ENCODE measurements at regions not wholly inside any gene's neighbourhood (a gene's known extent, or its start where the extent isn't known, plus 50 kb on each side); places are given as distances from the start of the nearest gene placed in this dataset.
"Not testable (repeated sequence)": the region's sequence is repeated elsewhere in the genome, so short reads cannot be mapped to it uniquely, and the experiment has no call there.

GRCh38 chrX:144154474-144154873, 270.6 kb downstream of the UBE2NL start:
- 97% methylated on average over 3 of the region's 5 CpGs; no CpG with 5 or more reads in 1 of the 2 experiments for WGBS, 2 experiments (ENCODE audit: extremely low coverage in 1 of 2, insufficient coverage in 1 of 2, insufficient read length in 1 of 2, insufficient replicate concordance in 2 of 2, low coverage in 1 of 2, low lambda C conversion rate in 2 of 2, missing lambda C conversion rate in 1 of 2)
- H3K23ac ChIP-seq (ENCODE audit: insufficient read length); H3K79me1 ChIP-seq (ENCODE audit: low read depth, low read length); H2BK20ac ChIP-seq (ENCODE audit: low read length); H3K9ac ChIP-seq (replicated peaks in 1 of 4; ENCODE audit: extremely low read depth in 1 of 4, low read depth in 3 of 4, low read length in 3 of 4); H3K4me2 ChIP-seq (ENCODE audit: insufficient read depth in 1 of 2, low read depth in 2 of 2, low read length in 2 of 2); H2BK5ac ChIP-seq (ENCODE audit: low read depth, low read length); H3K9me3 ChIP-seq (ENCODE audit: insufficient read depth in 2 of 2, low read depth in 1 of 2, low read length in 1 of 2); H3K36me3 ChIP-seq (ENCODE audit: control insufficient read depth in 2 of 4, insufficient read depth in 4 of 4, low read length in 3 of 4); H3K4me3 ChIP-seq (ENCODE audit: extremely low read depth in 1 of 4, insufficient read depth in 2 of 4, low read depth in 3 of 4, low read length in 4 of 4); H4K5ac ChIP-seq (ENCODE audit: insufficient read length, low read depth, low read length); H2AFZ ChIP-seq (ENCODE audit: low read length); H3K18ac ChIP-seq (ENCODE audit: extremely low read depth, low read length); H4K20me1 ChIP-seq (replicated peaks in 1 of 2; ENCODE audit: control insufficient read depth in 1 of 2, insufficient read depth in 2 of 2, low read length in 2 of 2); H4K8ac ChIP-seq (ENCODE audit: extremely low read depth, insufficient read depth, low read length); CTCF ChIA-PET (ENCODE audit: partially characterized antibody); H3K27me3 ChIP-seq (replicated peaks in 1 of 4; ENCODE audit: control insufficient read depth in 3 of 4, extremely low read depth in 1 of 4, insufficient read depth in 3 of 4, low read length in 3 of 4); H3K23me2 ChIP-seq (ENCODE audit: low read depth, low read length); H2AK5ac ChIP-seq (ENCODE audit: low read depth, low read length); H2BK15ac ChIP-seq (ENCODE audit: low read length); H3K79me2 ChIP-seq (ENCODE audit: control insufficient read depth in 1 of 2, insufficient read depth in 2 of 2, low read length in 2 of 2); DNase-seq (ENCODE audit: low read depth in 1 of 2, low spot score in 2 of 2); H3K4me1 ChIP-seq (replicated peaks in 1 of 4; ENCODE audit: control insufficient read depth in 3 of 4, insufficient read depth in 4 of 4, low read length in 3 of 4); H3K27ac ChIP-seq (ENCODE audit: low read depth, low read length); H3K14ac ChIP-seq (ENCODE audit: insufficient read length); POLR2A ChIA-PET (ENCODE audit: partially characterized antibody); H4K91ac ChIP-seq (replicated peaks; ENCODE audit: insufficient read length, low read length); H2BK120ac ChIP-seq (replicated peaks; ENCODE audit: low read depth, low read length); H2BK12ac ChIP-seq (ENCODE audit: low read depth, low read length); H3K56ac ChIP-seq (replicated peaks; ENCODE audit: insufficient read length, low read depth, low read length); H3K4ac ChIP-seq (replicated peaks; ENCODE audit: insufficient read length, low read depth, low read length); FAIRE-seq: not testable (repeated sequence)

GRCh38 chrX:144185197-144185596, 301.3 kb downstream of the UBE2NL start:
- H3K9me3 ChIP-seq (ENCODE audit: insufficient read depth in 2 of 2, low read depth in 1 of 2, low read length in 1 of 2); H3K9ac ChIP-seq (replicated peaks in 1 of 4; ENCODE audit: extremely low read depth in 1 of 4, low read depth in 3 of 4, low read length in 3 of 4); H4K5ac ChIP-seq (ENCODE audit: insufficient read length, low read depth, low read length); H3K4ac ChIP-seq (replicated peaks; ENCODE audit: insufficient read length, low read depth, low read length); FAIRE-seq; H2AK5ac ChIP-seq (ENCODE audit: low read depth, low read length); H3K27me3 ChIP-seq (replicated peaks in 1 of 4; ENCODE audit: control insufficient read depth in 3 of 4, extremely low read depth in 1 of 4, insufficient read depth in 3 of 4, low read length in 3 of 4); H3K14ac ChIP-seq (ENCODE audit: insufficient read length); H3K23ac ChIP-seq (ENCODE audit: insufficient read length); H3K4me1 ChIP-seq (replicated peaks in 1 of 4; ENCODE audit: control insufficient read depth in 3 of 4, insufficient read depth in 4 of 4, low read length in 3 of 4); H4K8ac ChIP-seq (ENCODE audit: extremely low read depth, insufficient read depth, low read length); H4K91ac ChIP-seq (replicated peaks; ENCODE audit: insufficient read length, low read length); H2BK120ac ChIP-seq (replicated peaks; ENCODE audit: low read depth, low read length); POLR2A ChIA-PET (ENCODE audit: partially characterized antibody); H2BK5ac ChIP-seq (ENCODE audit: low read depth, low read length); H2AFZ ChIP-seq (ENCODE audit: low read length); H3K79me2 ChIP-seq (ENCODE audit: control insufficient read depth in 1 of 2, insufficient read depth in 2 of 2, low read length in 2 of 2); H2BK15ac ChIP-seq (ENCODE audit: low read length); H3K36me3 ChIP-seq (ENCODE audit: control insufficient read depth in 2 of 4, insufficient read depth in 4 of 4, low read length in 3 of 4); H2BK20ac ChIP-seq (ENCODE audit: low read length); H3K4me2 ChIP-seq (ENCODE audit: insufficient read depth in 1 of 2, low read depth in 2 of 2, low read length in 2 of 2); H3K23me2 ChIP-seq (ENCODE audit: low read depth, low read length); CTCF ChIA-PET (ENCODE audit: partially characterized antibody); H3K79me1 ChIP-seq (ENCODE audit: low read depth, low read length); H3K4me3 ChIP-seq (ENCODE audit: extremely low read depth in 1 of 4, insufficient read depth in 2 of 4, low read depth in 3 of 4, low read length in 4 of 4); H4K20me1 ChIP-seq (replicated peaks in 1 of 2; ENCODE audit: control insufficient read depth in 1 of 2, insufficient read depth in 2 of 2, low read length in 2 of 2); H2BK12ac ChIP-seq (ENCODE audit: low read depth, low read length); H3K27ac ChIP-seq (ENCODE audit: low read depth, low read length); H3K18ac ChIP-seq (ENCODE audit: extremely low read depth, low read length); DNase-seq (ENCODE audit: low read depth in 1 of 2, low spot score in 2 of 2); H3K56ac ChIP-seq (replicated peaks; ENCODE audit: insufficient read length, low read depth, low read length): not testable (repeated sequence)

Data from H1 (cell line).